Fibroblast of skin of abdomen (primary cell): ENCODE measurements at regions not wholly inside any gene's neighbourhood (a gene's known extent, or its start where the extent isn't known, plus 50 kb on each side); places are given as distances from the start of the nearest gene placed in this dataset.
"Not testable (repeated sequence)": the region's sequence is repeated elsewhere in the genome, so short reads cannot be mapped to it uniquely, and the experiment has no call there.

ENCODE experiments used
- DNase-seq: peaks from one replicate; pipeline ENCODE4 v3.0.0-alpha.2; 2013

GRCh38 chr3:117010318-117010717, 300.7 kb downstream of the TUSC7 start:
- no peak for DNase-seq

- DNase-seq = peak; percentile 10
These were observed 302.2 kb downstream of the TUSC7 start for GRCh38 chr3:117011687-117012250.

- DNase-seq = peak; percentile 7
These were observed 306.8 kb downstream of the TUSC7 start for GRCh38 chr3:117016378-117016777.

GRCh38 chr3:117017135-117017894, 307.7 kb downstream of the TUSC7 start:
- no peak for DNase-seq

GRCh38 chr3:117018655-117019054, 309.1 kb downstream of the TUSC7 start:
- DNase-seq = no peak

- peak; percentile 72 for DNase-seq
These were observed 309.6 kb downstream of the TUSC7 start for GRCh38 chr3:117019082-117019713.

GRCh38 chr3:117026401-117026800, 316.8 kb downstream of the TUSC7 start:
- DNase-seq = no peak

- peak; percentile 26 for DNase-seq
These were observed 326.2 kb downstream of the TUSC7 start for GRCh38 chr3:117035745-117036144.

GRCh38 chr3:117036259-117036799, 326.8 kb downstream of the TUSC7 start:
- peak; percentile 71 for DNase-seq

GRCh38 chr3:117045143-117045542, 335.6 kb downstream of the TUSC7 start:
- DNase-seq = no peak

GRCh38 chr3:117047951-117048705, 338.5 kb downstream of the TUSC7 start:
- no peak for DNase-seq

GRCh38 chr3:117052395-117052794, 342.8 kb downstream of the TUSC7 start:
- DNase-seq = peak; percentile 87

- DNase-seq = no peak
These were observed 345.0 kb downstream of the TUSC7 start for GRCh38 chr3:117054556-117054955.

- not testable (repeated sequence) for DNase-seq
These were observed 347.4 kb downstream of the TUSC7 start for GRCh38 chr3:117056946-117057345.

- peak; percentile 38 for DNase-seq
These were observed 349.7 kb downstream of the TUSC7 start for GRCh38 chr3:117059067-117059955.

GRCh38 chr3:117059956-117060270, 350.3 kb downstream of the TUSC7 start:
- DNase-seq = no peak

GRCh38 chr3:117063930-117064329, 354.4 kb downstream of the TUSC7 start:
- peak; percentile 71 for DNase-seq

GRCh38 chr3:117068301-117068700, 358.7 kb downstream of the TUSC7 start:
- no peak for DNase-seq

- DNase-seq = no peak
These were observed 365.2 kb downstream of the TUSC7 start for GRCh38 chr3:117074826-117075225.

- no peak for DNase-seq
These were observed 370.4 kb downstream of the TUSC7 start for GRCh38 chr3:117079997-117080396.

- DNase-seq = no peak
These were observed 371.3 kb downstream of the TUSC7 start for GRCh38 chr3:117080872-117081271.

GRCh38 chr3:117084277-117084676, 374.7 kb downstream of the TUSC7 start:
- no peak for DNase-seq
